ENCODE measurements at regions not wholly inside any gene's neighbourhood (a gene's known extent, or its start where the extent isn't known, plus 50 kb on each side); places are given as distances from the start of the nearest gene placed in this dataset.
A peak's percentile ranks its signal among the peaks of the same experiment; 100 is the strongest.

GRCh38 chr5:141762790-141763368 lies 80.8 kb upstream of the ARAP3 start:
- TF ChIP-seq SIN3A (conservative IDR thresholded peaks at IDR 0.05 in 1 of 2, IDR thresholded peaks at IDR 0.05 in 1 of 2; ENCODE audit: low read depth in 1 of 2, low read length in 2 of 2) (no peak), CEBPB (IDR thresholded peaks at IDR 0.05; ENCODE audit: low read depth, low read length) (no peak), JUN (IDR thresholded peaks at IDR 0.05; ENCODE audit: low read depth, low read length) (no peak), KDM1A (IDR thresholded peaks at IDR 0.05; ENCODE audit: borderline replicate concordance, low read length) (peak; percentile 63; the same call in 1 of the 2 replicates), CTCF (IDR thresholded peaks at IDR 0.05; ENCODE audit: control extremely low read depth in 1 of 3, insufficient read depth in 1 of 3, low read depth in 1 of 3, low read length in 3 of 3) (peak in 1 of 3 experiments; percentile 18; a peak in 1 of 4 replicates), SP1 (IDR thresholded peaks at IDR 0.05; ENCODE audit: low read depth, low read length) (no peak), ATF2 (IDR thresholded peaks at IDR 0.05; ENCODE audit: low read length) (no peak), POLR2A (IDR thresholded peaks at IDR 0.05; ENCODE audit: control extremely low read depth in 1 of 2, low read depth in 2 of 2, low read length in 2 of 2) (no peak)

Data from H1 (cell line).